ENCODE measurements at regions not wholly inside any gene's neighbourhood (a gene's known extent, or its start where the extent isn't known, plus 50 kb on each side); places are given as distances from the start of the nearest gene placed in this dataset.
"Not testable (repeated sequence)": the region's sequence is repeated elsewhere in the genome, so short reads cannot be mapped to it uniquely, and the experiment has no call there.

GRCh38 chr7:153070141-153070540 lies 310.6 kb downstream of the ACTR3B start:
- DNase-seq (ENCODE audit: low spot score) (no peak), ATAC-seq (ENCODE audit: low FRiP score) (no peak)

GRCh38 chr7:153072806-153073205 lies 313.3 kb downstream of the ACTR3B start:
- no peak for TF ChIP-seq CTCF (IDR thresholded peaks at IDR 0.05)
- ATAC-seq (ENCODE audit: low FRiP score) (no peak), DNase-seq (ENCODE audit: low spot score) (no peak)

More at GRCh38 chr7:153070141-153070540, 310.6 kb downstream of the ACTR3B start:
- TF ChIP-seq CTCF (IDR thresholded peaks at IDR 0.05), result no peak

- not testable (repeated sequence) for ATAC-seq (ENCODE audit: low FRiP score); DNase-seq (ENCODE audit: low spot score)
Observed at GRCh38 chr7:153076289-153076688, 316.7 kb downstream of the ACTR3B start.

GRCh38 chr7:153081496-153081895 lies 321.9 kb downstream of the ACTR3B start:
- no peak for DNase-seq (ENCODE audit: low spot score)
- no peak for ATAC-seq (ENCODE audit: low FRiP score)
- TF ChIP-seq CTCF (IDR thresholded peaks at IDR 0.05), result no peak

GRCh38 chr7:153084278-153084677 lies 324.7 kb downstream of the ACTR3B start:
- DNase-seq (ENCODE audit: low spot score), result no peak

GRCh38 chr7:153087498-153087897 lies 327.9 kb downstream of the ACTR3B start:
- DNase-seq (ENCODE audit: low spot score) (no peak), ATAC-seq (ENCODE audit: low FRiP score) (no peak)
- no peak for TF ChIP-seq CTCF (IDR thresholded peaks at IDR 0.05)

More at GRCh38 chr7:153084278-153084677, 324.7 kb downstream of the ACTR3B start:
- TF ChIP-seq CTCF (IDR thresholded peaks at IDR 0.05), result no peak
- ATAC-seq (ENCODE audit: low FRiP score), result no peak

- no peak for ATAC-seq (ENCODE audit: low FRiP score)
- DNase-seq (ENCODE audit: low spot score), result no peak
- no peak for TF ChIP-seq CTCF (IDR thresholded peaks at IDR 0.05)
Observed at GRCh38 chr7:153088601-153089000, 329.0 kb downstream of the ACTR3B start.

- TF ChIP-seq CTCF (IDR thresholded peaks at IDR 0.05), result no peak
- ATAC-seq (ENCODE audit: low FRiP score) (no peak), DNase-seq (ENCODE audit: low spot score) (no peak)
Observed at GRCh38 chr7:153090209-153090608, 330.7 kb downstream of the ACTR3B start.

All from omental fat pad (tissue), 3 donors.